HEK293T (cell line): ENCODE measurements at regions not wholly inside any gene's neighbourhood (a gene's known extent, or its start where the extent isn't known, plus 50 kb on each side); places are given as distances from the start of the nearest gene placed in this dataset.

ENCODE experiments used
- CTBP1 ChIP-seq: fragments of 450-650 bp; IDR thresholded peaks from 2 replicates; pipeline ENCODE4 v1.6.1; 2016; ENCODE audit warnings: borderline replicate concordance
- ELF4 ChIP-seq: fragments of 450-650 bp; IDR thresholded peaks from 2 replicates; pipeline ENCODE4 v1.6.1; 2017; ENCODE audit warnings: antibody characterized with exemption
- HDGF ChIP-seq: fragments of 450-650 bp; IDR thresholded peaks from 2 replicates; pipeline ENCODE4 v1.6.1; 2017; ENCODE audit warnings: antibody characterized with exemption, borderline replicate concordance

- TF ChIP-seq CTBP1 (no peak), HDGF (no peak), ELF4 (no peak)
Observed at GRCh38 chr6:44634321-44634720, 246.8 kb downstream of the CDC5L start.
